Neuronal stem cell (in vitro differentiated cells): ENCODE measurements at regions not wholly inside any gene's neighbourhood (a gene's known extent, or its start where the extent isn't known, plus 50 kb on each side); places are given as distances from the start of the nearest gene placed in this dataset.

Source experiments
- DNase-seq: peaks from one replicate; pipeline ENCODE4 v3.0.0-alpha.2; 2013; ENCODE audit warnings: low spot score
- H2AFZ ChIP-seq: one replicate; pipeline ENCODE4 v1.6.1; 2013; ENCODE audit warnings: mild to moderate bottlenecking, low read length, inconsistent platforms
- H2AK5ac ChIP-seq: 2 replicates; pipeline ENCODE4 v1.6.1; 2013; ENCODE audit warnings: low read depth, mild to moderate bottlenecking, inconsistent platforms, low read length, moderate library complexity, mixed read lengths
- H2BK120ac ChIP-seq: 2 replicates; pipeline ENCODE4 v1.6.1; 2013; ENCODE audit warnings: low read depth, mild to moderate bottlenecking, inconsistent platforms, low read length, moderate library complexity, mixed read lengths
- H2BK12ac ChIP-seq: one replicate; pipeline ENCODE4 v1.6.1; 2013; ENCODE audit warnings: low read length, inconsistent platforms
- H2BK15ac ChIP-seq: 2 replicates; pipeline ENCODE4 v1.6.1; 2013; ENCODE audit warnings: mild to moderate bottlenecking, low read length, inconsistent platforms, mixed read lengths
- H2BK5ac ChIP-seq: one replicate; pipeline ENCODE4 v1.6.1; 2013; ENCODE audit warnings: inconsistent platforms, mild to moderate bottlenecking, low read length, moderate library complexity
- H3K14ac ChIP-seq: one replicate; pipeline ENCODE4 v1.6.1; 2013; ENCODE audit warnings: low read length, inconsistent platforms
- H3K18ac ChIP-seq: 2 replicates; pipeline ENCODE4 v1.6.1; 2013; ENCODE audit warnings: low read length, inconsistent platforms
- H3K23ac ChIP-seq: 2 replicates; pipeline ENCODE4 v1.6.1; 2013; ENCODE audit warnings: low read depth, mild to moderate bottlenecking, mixed read lengths, low read length, inconsistent platforms; ENCODE audit not compliant: poor library complexity
- H3K27ac ChIP-seq: replicated peaks from 3 replicates; pipeline ENCODE4 v1.5.1; 2013; ENCODE audit warnings: low read length, inconsistent platforms
- H3K27me3 ChIP-seq, 3 experiments: 2 replicates each; pipeline ENCODE4 v1.6.1; 2013; ENCODE audit warnings: low read length in 3 of 3, mild to moderate bottlenecking in 2 of 3, inconsistent platforms in 1 of 3, low read depth in 1 of 3, mixed read lengths in 1 of 3, moderate library complexity in 1 of 3; ENCODE audit not compliant: control insufficient read depth in 3 of 3, insufficient read depth in 3 of 3
- H3K36me3 ChIP-seq, 2 donors: replicated peaks in 1 of 2; 2 replicates each; pipeline ENCODE4 v1.6.1; 2013; ENCODE audit warnings: low read length in 2 of 2; ENCODE audit not compliant: control insufficient read depth in 2 of 2, insufficient read depth in 2 of 2
- H3K4ac ChIP-seq: 2 replicates; pipeline ENCODE4 v1.6.1; 2013; ENCODE audit warnings: inconsistent platforms, mild to moderate bottlenecking, low read length, moderate library complexity
- H3K4me1 ChIP-seq, 2 donors: 1 replicate in 1 of 2; 2 replicates in 1 of 2; pipeline ENCODE4 v1.6.1; 2013; ENCODE audit warnings: low read length in 2 of 2, low read depth in 1 of 2; ENCODE audit not compliant: control insufficient read depth in 2 of 2, insufficient read depth in 1 of 2
- H3K4me2 ChIP-seq: one replicate; pipeline ENCODE4 v1.6.1; 2013; ENCODE audit warnings: mild to moderate bottlenecking, low read length, inconsistent platforms; ENCODE audit not compliant: insufficient read depth, poor library complexity, severe bottlenecking
- H3K4me3 ChIP-seq, 2 donors: 2 replicates each; pipeline ENCODE4 v1.5.1; 2013; ENCODE audit warnings: low read length in 2 of 2, mild to moderate bottlenecking in 2 of 2, inconsistent platforms in 1 of 2, moderate library complexity in 1 of 2
- H3K79me1 ChIP-seq: one replicate; pipeline ENCODE4 v1.6.1; 2013; ENCODE audit warnings: low read depth, mild to moderate bottlenecking, inconsistent platforms, low read length, moderate library complexity
- H3K9ac ChIP-seq: one replicate; pipeline ENCODE4 v1.6.1; 2013; ENCODE audit warnings: mild to moderate bottlenecking, low read depth, low read length, inconsistent platforms; ENCODE audit not compliant: poor library complexity
- H3K9me3 ChIP-seq, 2 donors: replicated peaks in 1 of 2; 2 replicates each; pipeline versions ENCODE3 to v1.6.1; 2013; ENCODE audit warnings: low read length in 2 of 2, mild to moderate bottlenecking in 2 of 2, inconsistent platforms in 1 of 2, low read depth in 1 of 2, mixed read lengths in 1 of 2, moderate library complexity in 1 of 2; ENCODE audit not compliant: control insufficient read depth in 2 of 2, insufficient read depth in 1 of 2
- H4K8ac ChIP-seq: one replicate; pipeline ENCODE4 v1.6.1; 2013; ENCODE audit warnings: low read depth, mild to moderate bottlenecking, inconsistent platforms, low read length, moderate library complexity
- H4K91ac ChIP-seq: one replicate; pipeline ENCODE4 v1.6.1; 2013; ENCODE audit warnings: low read length, low read depth, mild to moderate bottlenecking, inconsistent platforms; ENCODE audit not compliant: poor library complexity
- WGBS, 2 donors: extraction: QIAGEN DNeasy Blood & Tissue Kit; methylation state at CpG; one replicate each; pipeline ENCODE4 v1.1.7; 2013; ENCODE audit warnings: missing lambda C conversion rate in 2 of 2, mixed read lengths in 1 of 2; ENCODE audit not compliant: insufficient read length in 2 of 2, insufficient replicate concordance in 1 of 2; ENCODE audit errors: extremely low coverage in 2 of 2; 5-methylcytosine and 5-hydroxymethylcytosine counted together

GRCh38 chr6:140050101-140050995 lies 675.9 kb upstream of the CITED2 start:
- no peak overlapping the region for H3K27ac ChIP-seq
- no peak overlapping the region for H3K4ac ChIP-seq
- H3K4me1 ChIP-seq: peaks cover 6 to 12% of the 10 kb centered on the region in 2 donors
- no peak overlapping the region for H2BK5ac ChIP-seq
- no CpG with 5 or more reads among the region's 15 CpGs for WGBS, 2 donors
- peaks cover 0 to 1% of the 10 kb centered on the region in 2 donors for H3K36me3 ChIP-seq
- H2AFZ ChIP-seq: peak overlapping the region; percentile 47
- H3K4me2 ChIP-seq: no peak overlapping the region
- no peak overlapping the region for H2BK15ac ChIP-seq
- H3K4me3 ChIP-seq: no peak overlapping the region
- H3K79me1 ChIP-seq: no peaks in the 10 kb centered on the region
- no peak overlapping the region for H3K18ac ChIP-seq
- no peak overlapping the region for H3K14ac ChIP-seq
- peaks cover 0 to 2% of the 10 kb centered on the region in 2 donors for H3K9me3 ChIP-seq
- H4K8ac ChIP-seq: no peak overlapping the region
- H4K91ac ChIP-seq: no peak overlapping the region
- no peak overlapping the region for H2BK12ac ChIP-seq
- H3K9ac ChIP-seq: no peak overlapping the region
- H3K27me3 ChIP-seq: peaks cover 0 to under 1% (median 0%) of the 10 kb centered on the region in 3 experiments
- H2BK120ac ChIP-seq: no peak overlapping the region
- no peak for DNase-seq
- no peak overlapping the region for H2AK5ac ChIP-seq
- no peak overlapping the region for H3K23ac ChIP-seq

- Histone ChIP-seq H3K4me2 (no peak overlapping the region), H3K18ac (no peak overlapping the region), H4K8ac (no peak overlapping the region), H3K79me1 (no peaks in the 10 kb centered on the region), H3K4me1 (peaks cover 6 to 12% of the 10 kb centered on the region in 2 donors), H2AK5ac (no peak overlapping the region), H2BK15ac (no peak overlapping the region), H2BK12ac (no peak overlapping the region), H3K9ac (no peak overlapping the region), H4K91ac (no peak overlapping the region), H3K27ac (no peak overlapping the region), H3K23ac (no peak overlapping the region), H3K4ac (no peak overlapping the region), H2BK5ac (no peak overlapping the region), H3K27me3 (peaks cover 0 to 2% (median 0%) of the 10 kb centered on the region in 3 experiments), H3K9me3 (peaks cover 0 to 2% of the 10 kb centered on the region in 2 donors), H3K36me3 (peaks cover 0 to 2% of the 10 kb centered on the region in 2 donors), H2AFZ (no peak overlapping the region), H2BK120ac (no peak overlapping the region), H3K4me3 (no peak overlapping the region), H3K14ac (no peak overlapping the region)
- no CpG with 5 or more reads among the region's 2 CpGs for WGBS, 2 donors
- DNase-seq: no peak
These were observed 674.8 kb upstream of the CITED2 start for GRCh38 chr6:140049251-140049650.

GRCh38 chr6:140048202-140048790 lies 673.8 kb upstream of the CITED2 start:
- H2BK5ac ChIP-seq: no peak overlapping the region
- H2AK5ac ChIP-seq: no peak overlapping the region
- H2BK120ac ChIP-seq: no peak overlapping the region
- H3K27me3 ChIP-seq: peaks cover 0 to 2% (median 0%) of the 10 kb centered on the region in 3 experiments
- H3K14ac ChIP-seq: no peak overlapping the region
- H4K91ac ChIP-seq: no peak overlapping the region
- peaks cover 0 to under 1% of the 10 kb centered on the region in 2 donors for H3K9me3 ChIP-seq
- no peak overlapping the region for H4K8ac ChIP-seq
- no peak overlapping the region for H3K9ac ChIP-seq
- no peak overlapping the region for H3K27ac ChIP-seq
- H3K36me3 ChIP-seq: peaks cover 0 to 2% of the 10 kb centered on the region in 2 donors
- H3K4me3 ChIP-seq: no peak overlapping the region
- H2AFZ ChIP-seq: no peak overlapping the region
- no peak overlapping the region for H2BK12ac ChIP-seq
- H3K4ac ChIP-seq: no peak overlapping the region
- no peak overlapping the region for H2BK15ac ChIP-seq
- DNase-seq: no peak
- no peak overlapping the region for H3K4me2 ChIP-seq
- no peak overlapping the region for H3K18ac ChIP-seq
- H3K79me1 ChIP-seq: no peaks in the 10 kb centered on the region
- H3K4me1 ChIP-seq: peaks cover 6 to 12% of the 10 kb centered on the region in 2 donors
- H3K23ac ChIP-seq: no peak overlapping the region
- no CpG with 5 or more reads among the region's 2 CpGs for WGBS, 2 donors

GRCh38 chr6:140047321-140047720 lies 672.9 kb upstream of the CITED2 start:
- no peak overlapping the region for H3K27ac ChIP-seq
- WGBS, 2 donors: no CpG with 5 or more reads among the region's 1 CpG

More at GRCh38 chr6:140047321-140047720, 672.9 kb upstream of the CITED2 start:
- Histone ChIP-seq H3K27me3 (peaks cover 0 to 2% (median 0%) of the 10 kb centered on the region in 3 experiments), H3K18ac (no peak overlapping the region), H3K4me3 (no peak overlapping the region), H3K9me3 (no peaks in the 10 kb centered on the region), H2BK15ac (no peak overlapping the region), H4K91ac (no peak overlapping the region), H3K9ac (no peak overlapping the region), H2BK12ac (no peak overlapping the region), H3K4me2 (no peak overlapping the region), H4K8ac (no peak overlapping the region), H2BK5ac (no peak overlapping the region), H3K4me1 (peaks cover 6 to 10% of the 10 kb centered on the region in 2 donors), H3K4ac (no peak overlapping the region), H3K23ac (no peak overlapping the region), H3K79me1 (no peaks in the 10 kb centered on the region), H2AK5ac (no peak overlapping the region), H2BK120ac (no peak overlapping the region), H3K36me3 (peaks cover 0 to 2% of the 10 kb centered on the region in 2 donors), H2AFZ (no peak overlapping the region), H3K14ac (no peak overlapping the region)
- no peak for DNase-seq
